HepG2 (cell line): ENCODE measurements at regions not wholly inside any gene's neighbourhood (a gene's known extent, or its start where the extent isn't known, plus 50 kb on each side); places are given as distances from the start of the nearest gene placed in this dataset.
A peak's percentile ranks its signal among the peaks of the same experiment; 100 is the strongest.

Source experiments
- ARHGAP35 ChIP-seq: sonication (generic); formaldehyde crosslinking; IDR thresholded peaks from 2 replicates; pipeline ENCODE4 v1.9.0; 2022; ENCODE audit warnings: mild to moderate bottlenecking, inconsistent platforms, moderate library complexity, missing genetic modification reagents, borderline replicate concordance
- LRRFIP1 ChIP-seq: sonication (generic); formaldehyde crosslinking; conservative IDR thresholded peaks from 2 replicates; pipeline ENCODE4 v1.4.0; 2020; ENCODE audit warnings: missing genetic modification reagents
- NR2C2 ChIP-seq: sonication (generic); formaldehyde crosslinking; IDR thresholded peaks from 2 replicates; pipeline ENCODE4 v1.4.0; 2020; ENCODE audit warnings: missing genetic modification reagents, mild to moderate bottlenecking, moderate library complexity, borderline replicate concordance
- PAWR ChIP-seq: sonication (generic); formaldehyde crosslinking; IDR thresholded peaks from 2 replicates; pipeline ENCODE4 v1.4.0; 2020; ENCODE audit warnings: missing genetic modification reagents, mild to moderate bottlenecking, borderline replicate concordance
- PTBP1 ChIP-seq: fragments of 200-400 bp; formaldehyde crosslinking; IDR thresholded peaks from 2 replicates; pipeline ENCODE4 v1.6.1; 2018; ENCODE audit warnings: low read length, low read depth; ENCODE audit not compliant: poor library complexity, severe bottlenecking
- SKIL ChIP-seq: sonication (generic); formaldehyde crosslinking; IDR thresholded peaks from 2 replicates; pipeline ENCODE4 v1.8.0; 2022; ENCODE audit warnings: missing genetic modification reagents, mild to moderate bottlenecking, moderate library complexity, borderline replicate concordance
- STAT5B ChIP-seq: sonication (generic); formaldehyde crosslinking; IDR thresholded peaks from 2 replicates; pipeline ENCODE4 v1.4.0; 2020; ENCODE audit warnings: missing genetic modification reagents
- THAP8 ChIP-seq: sonication (generic); formaldehyde crosslinking; IDR thresholded peaks from 2 replicates; pipeline ENCODE4 v1.5.1; 2020; ENCODE audit warnings: missing genetic modification reagents, mild to moderate bottlenecking, borderline replicate concordance
- XBP1 ChIP-seq: sonication (generic); formaldehyde crosslinking; IDR thresholded peaks from 2 replicates; pipeline ENCODE4 v1.5.0; 2020; ENCODE audit warnings: missing genetic modification reagents
- ZNF280D ChIP-seq: sonication (generic); formaldehyde crosslinking; IDR thresholded peaks from 2 replicates; pipeline ENCODE4 v1.5.1; 2020; ENCODE audit warnings: mild to moderate bottlenecking, missing genetic modification reagents
- TF ChIP-seq, protein P1 (sequence below): sonication (generic); formaldehyde crosslinking; IDR thresholded peaks from 2 replicates; pipeline ENCODE4 v1.4.0; 2020; ENCODE audit warnings: mild to moderate bottlenecking, missing genetic modification reagents
- TF ChIP-seq, protein P2 (sequence below): sonication (generic); formaldehyde crosslinking; IDR thresholded peaks from 2 replicates; pipeline ENCODE4 v1.5.0; 2020; ENCODE audit warnings: mild to moderate bottlenecking, missing genetic modification reagents
- TF ChIP-seq, protein P3 (sequence below): sonication (generic); formaldehyde crosslinking; IDR thresholded peaks from 2 replicates; pipeline ENCODE4 v1.4.0; 2020; ENCODE audit warnings: missing genetic modification reagents; ENCODE audit errors: not compliant biosample characterization

DNA sequence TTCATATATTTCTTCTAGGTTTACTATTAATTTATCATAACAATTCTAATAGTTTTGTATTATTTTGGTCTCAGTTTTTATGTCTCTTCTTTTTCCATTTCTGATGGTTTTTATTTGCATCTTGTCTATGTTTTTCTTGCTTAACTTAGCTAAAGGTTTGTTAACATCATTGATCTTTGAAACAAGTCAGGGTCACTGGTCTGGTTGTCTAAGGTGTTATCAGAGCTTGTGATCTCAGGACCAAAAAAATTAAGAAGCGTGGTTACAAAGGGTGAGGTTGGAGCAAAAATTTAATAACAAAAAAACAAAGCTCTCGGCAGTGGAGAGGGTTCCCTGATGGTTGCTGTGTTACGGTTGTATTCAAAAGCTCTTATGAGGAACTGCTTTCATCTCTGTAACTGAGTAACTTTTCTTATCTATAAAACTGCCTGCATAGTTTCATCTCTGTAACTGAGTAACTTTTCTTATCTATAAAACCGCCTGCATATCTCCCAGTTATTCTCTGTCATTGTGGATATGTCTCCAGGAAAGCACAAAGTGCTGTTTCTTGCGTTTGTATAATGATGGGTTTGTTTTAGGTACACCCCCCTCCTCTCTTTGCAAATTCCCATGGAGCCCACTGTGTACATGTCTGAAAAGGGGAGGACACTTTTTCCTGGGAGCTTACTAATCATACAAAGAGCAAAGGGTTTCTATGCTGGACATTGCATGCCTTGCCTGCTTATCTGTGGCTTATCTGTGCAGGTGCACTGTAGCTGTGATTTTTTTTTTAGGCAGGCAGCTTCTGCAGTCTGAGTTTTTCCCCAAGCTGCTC is 62.4 kb upstream of the UGT2B15 start (continued):
- TF ChIP-seq, protein P1, sequence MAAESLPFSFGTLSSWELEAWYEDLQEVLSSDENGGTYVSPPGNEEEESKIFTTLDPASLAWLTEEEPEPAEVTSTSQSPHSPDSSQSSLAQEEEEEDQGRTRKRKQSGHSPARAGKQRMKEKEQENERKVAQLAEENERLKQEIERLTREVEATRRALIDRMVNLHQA = no peak
- TF ChIP-seq, protein P2, sequence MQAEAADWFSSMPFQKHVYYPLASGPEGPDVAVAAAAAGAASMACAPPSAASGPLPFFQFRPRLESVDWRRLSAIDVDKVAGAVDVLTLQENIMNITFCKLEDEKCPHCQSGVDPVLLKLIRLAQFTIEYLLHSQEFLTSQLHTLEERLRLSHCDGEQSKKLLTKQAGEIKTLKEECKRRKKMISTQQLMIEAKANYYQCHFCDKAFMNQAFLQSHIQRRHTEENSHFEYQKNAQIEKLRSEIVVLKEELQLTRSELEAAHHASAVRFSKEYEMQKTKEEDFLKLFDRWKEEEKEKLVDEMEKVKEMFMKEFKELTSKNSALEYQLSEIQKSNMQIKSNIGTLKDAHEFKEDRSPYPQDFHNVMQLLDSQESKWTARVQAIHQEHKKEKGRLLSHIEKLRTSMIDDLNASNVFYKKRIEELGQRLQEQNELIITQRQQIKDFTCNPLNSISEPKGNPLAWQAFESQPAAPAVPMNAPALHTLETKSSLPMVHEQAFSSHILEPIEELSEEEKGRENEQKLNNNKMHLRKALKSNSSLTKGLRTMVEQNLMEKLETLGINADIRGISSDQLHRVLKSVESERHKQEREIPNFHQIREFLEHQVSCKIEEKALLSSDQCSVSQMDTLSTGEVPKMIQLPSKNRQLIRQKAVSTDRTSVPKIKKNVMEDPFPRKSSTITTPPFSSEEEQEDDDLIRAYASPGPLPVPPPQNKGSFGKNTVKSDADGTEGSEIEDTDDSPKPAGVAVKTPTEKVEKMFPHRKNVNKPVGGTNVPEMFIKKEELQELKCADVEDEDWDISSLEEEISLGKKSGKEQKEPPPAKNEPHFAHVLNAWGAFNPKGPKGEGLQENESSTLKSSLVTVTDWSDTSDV (CRISPR knock-in tag) = no peak
- no peak for TF ChIP-seq ARHGAP35 (CRISPR knock-in tag)
- TF ChIP-seq, protein P3, sequence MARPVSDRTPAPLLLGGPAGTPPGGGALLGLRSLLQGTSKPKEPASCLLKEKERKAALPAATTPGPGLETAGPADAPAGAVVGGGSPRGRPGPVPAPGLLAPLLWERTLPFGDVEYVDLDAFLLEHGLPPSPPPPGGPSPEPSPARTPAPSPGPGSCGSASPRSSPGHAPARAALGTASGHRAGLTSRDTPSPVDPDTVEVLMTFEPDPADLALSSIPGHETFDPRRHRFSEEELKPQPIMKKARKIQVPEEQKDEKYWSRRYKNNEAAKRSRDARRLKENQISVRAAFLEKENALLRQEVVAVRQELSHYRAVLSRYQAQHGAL (CRISPR knock-in tag) = no peak
- TF ChIP-seq XBP1 (CRISPR knock-in tag) = no peak
- no peak for TF ChIP-seq ZNF280D
- no peak for TF ChIP-seq PTBP1
- TF ChIP-seq PAWR (CRISPR knock-in tag) = no peak
- peak; percentile 6; the same call in 1 of the 2 replicates for TF ChIP-seq SKIL
- TF ChIP-seq THAP8 (CRISPR knock-in tag) = no peak
- TF ChIP-seq NR2C2 (CRISPR knock-in tag) = no peak; the same call in 1 of the 2 replicates
- TF ChIP-seq STAT5B (CRISPR knock-in tag) = peak; percentile 25; the same call in 1 of the 2 replicates
- TF ChIP-seq LRRFIP1 (CRISPR knock-in tag) = no peak
